GM19025 (cell line): ENCODE measurements at regions not wholly inside any gene's neighbourhood (a gene's known extent, or its start where the extent isn't known, plus 50 kb on each side); places are given as distances from the start of the nearest gene placed in this dataset.

Source experiments
- ATAC-seq: cut with Tn5 transposase; IDR thresholded peaks from one replicate; pipeline ENCODE4 v1.9.1; 2021; ENCODE audit warnings: mild to moderate bottlenecking, low read depth, moderate library complexity; ENCODE audit not compliant: unreplicated experiment

- no peak for ATAC-seq
Measured at GRCh38 chr12:19937161-19937560, 431.2 kb upstream of the PDE3A start.

- ATAC-seq: no peak
Measured at GRCh38 chr12:19938031-19938430, 430.3 kb upstream of the PDE3A start.

DNA sequence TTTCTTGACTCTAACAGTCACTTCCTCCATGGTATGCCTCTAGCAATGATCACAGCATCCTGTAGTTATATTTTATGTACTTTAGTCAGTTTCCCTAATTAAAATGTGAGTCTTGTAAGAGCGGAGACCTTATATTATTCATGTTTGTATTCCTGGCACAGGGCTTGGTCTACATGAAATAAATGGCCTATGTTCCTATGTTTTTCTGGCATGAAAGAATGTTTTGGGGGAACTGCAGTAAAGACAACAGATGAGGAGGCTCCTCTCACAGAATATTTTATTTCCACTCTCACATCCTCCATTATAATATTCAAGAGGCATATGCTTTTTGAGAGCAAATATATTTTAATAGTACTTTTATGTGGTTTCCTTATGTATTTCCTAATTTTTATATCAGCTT, 429.8 kb upstream of the PDE3A start:
- no peak for ATAC-seq

GRCh38 chr12:19940267-19940666, 428.1 kb upstream of the PDE3A start:
- no peak for ATAC-seq

- ATAC-seq: no peak
Measured at GRCh38 chr12:19941096-19941495, 427.2 kb upstream of the PDE3A start.

- no peak for ATAC-seq
Measured at GRCh38 chr12:19945559-19946435, 422.5 kb upstream of the PDE3A start.

DNA sequence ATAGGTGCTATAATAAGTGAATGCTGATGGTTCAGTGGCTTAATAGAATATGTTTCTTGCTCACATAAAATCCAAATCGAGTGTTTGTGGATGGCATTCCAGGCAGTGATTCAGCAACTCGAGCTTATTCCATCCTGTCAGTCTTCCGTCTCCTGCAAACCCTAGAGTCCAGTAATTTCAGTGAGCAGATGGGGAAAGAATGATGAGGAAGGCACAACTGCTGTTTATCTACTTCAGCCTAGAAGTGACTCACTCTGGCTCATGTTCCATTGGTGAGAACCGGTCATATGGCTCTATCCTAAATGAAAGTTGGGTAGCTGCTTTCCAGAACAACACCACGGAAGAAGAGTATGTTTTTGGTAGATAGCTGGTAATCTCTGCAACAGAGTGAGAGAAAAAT, 421.8 kb upstream of the PDE3A start:
- no peak for ATAC-seq

DNA sequence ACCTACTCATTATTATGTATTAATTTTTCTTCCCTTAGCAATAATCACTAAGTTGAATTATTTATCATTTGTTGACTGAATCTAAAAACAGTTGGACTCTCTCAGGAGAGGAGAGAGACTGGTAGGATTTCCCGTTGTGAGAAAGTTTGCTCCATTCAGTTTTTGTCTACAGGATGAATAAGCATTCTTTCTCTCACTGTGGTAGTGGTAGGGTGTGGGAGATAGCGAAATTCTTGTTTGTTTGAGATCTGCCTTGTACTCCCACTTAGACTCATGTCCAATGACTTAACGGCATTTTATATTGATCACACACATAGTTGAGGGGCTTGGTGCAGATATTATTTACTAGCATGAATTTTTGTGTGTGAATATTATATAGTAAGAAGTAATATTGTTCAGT, 421.0 kb upstream of the PDE3A start:
- ATAC-seq: no peak

- ATAC-seq: no peak
Measured at GRCh38 chr12:19951664-19952063, 416.7 kb upstream of the PDE3A start.

GRCh38 chr12:19953734-19954133, 414.6 kb upstream of the PDE3A start:
- ATAC-seq: no peak

DNA sequence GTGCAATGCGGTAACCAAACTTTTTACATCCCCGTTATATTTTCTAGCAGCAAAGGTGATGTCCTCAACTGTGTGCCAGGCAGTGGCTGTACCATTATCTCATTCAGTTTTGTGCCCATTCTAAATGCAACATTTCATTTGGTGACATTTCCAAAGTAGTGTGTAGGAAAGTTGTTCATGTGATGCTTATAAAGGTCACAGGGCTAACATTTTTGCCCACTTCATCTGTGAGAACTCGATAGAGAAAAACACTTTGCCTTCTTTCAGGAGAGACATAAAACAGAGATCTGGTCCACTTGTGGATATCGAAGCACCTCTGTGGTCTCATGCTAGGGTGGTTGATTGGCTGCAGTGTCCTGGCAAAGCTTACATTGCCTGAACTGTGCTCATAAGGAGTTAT, 414.2 kb upstream of the PDE3A start:
- no peak for ATAC-seq

- no peak for ATAC-seq
Measured at GRCh38 chr12:19957308-19958125, 410.8 kb upstream of the PDE3A start.

- ATAC-seq: no peak
Measured at GRCh38 chr12:19958389-19958788, 409.9 kb upstream of the PDE3A start.

- no peak for ATAC-seq
Measured at GRCh38 chr12:19959353-19959752, 409.0 kb upstream of the PDE3A start.

DNA sequence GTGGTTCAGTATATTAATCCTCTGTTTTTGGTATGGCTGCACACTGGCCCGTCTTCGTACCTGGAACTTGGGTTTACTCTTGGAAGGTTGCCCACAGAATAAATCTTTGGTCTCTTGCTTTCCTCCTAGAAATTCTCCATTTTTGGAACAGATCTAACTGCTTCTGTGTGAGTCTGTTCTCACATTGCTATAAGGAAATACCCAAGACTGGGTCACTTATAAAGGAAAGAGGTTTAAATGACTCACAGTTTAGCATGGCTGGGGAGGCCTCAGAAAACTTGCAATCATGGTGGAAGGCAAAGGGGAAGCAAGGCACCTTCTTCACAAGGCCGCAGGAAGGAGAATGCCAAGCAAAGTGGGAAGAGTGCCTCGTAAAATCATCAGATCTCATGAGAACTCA, 407.8 kb upstream of the PDE3A start:
- ATAC-seq: no peak

- no peak for ATAC-seq
Measured at GRCh38 chr12:19962192-19962591, 406.1 kb upstream of the PDE3A start.

DNA sequence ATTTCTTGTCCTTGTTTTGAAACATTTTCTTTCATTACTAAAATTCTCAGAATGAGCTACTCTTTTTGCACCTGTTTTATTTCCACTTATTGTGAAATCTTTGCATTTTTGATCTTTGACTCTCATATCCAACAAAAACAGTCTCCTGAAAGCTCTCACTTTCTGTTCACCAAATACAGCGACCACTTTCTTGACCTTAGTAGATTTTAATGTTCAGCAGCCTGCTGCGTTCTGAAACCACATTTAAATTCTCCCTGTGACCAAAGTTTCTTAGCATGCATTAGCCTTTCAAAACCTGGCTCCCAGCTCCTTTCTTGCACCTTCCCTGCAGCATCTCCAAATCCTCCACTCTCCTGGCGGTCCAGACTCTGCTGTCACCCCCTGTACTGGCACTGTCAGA, 404.4 kb upstream of the PDE3A start:
- no peak for ATAC-seq

DNA sequence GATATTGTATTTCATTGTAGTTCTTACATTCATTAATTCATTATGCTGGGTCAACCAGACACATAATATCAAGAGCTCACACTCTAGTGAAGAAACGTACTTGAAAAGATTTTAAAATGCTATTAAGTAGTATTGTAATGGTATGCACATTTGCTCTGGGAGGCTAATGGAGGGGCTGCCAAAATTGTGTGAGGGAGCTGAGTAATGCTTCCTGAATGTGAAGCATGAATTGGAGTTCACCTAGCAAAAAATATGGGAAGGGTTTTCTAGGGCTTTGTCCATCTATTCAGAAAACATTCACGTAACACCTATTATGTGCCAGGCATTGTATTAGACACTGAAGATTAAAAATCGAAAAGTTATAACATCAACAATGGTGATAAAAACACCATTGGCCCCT, 403.8 kb upstream of the PDE3A start:
- no peak for ATAC-seq

DNA sequence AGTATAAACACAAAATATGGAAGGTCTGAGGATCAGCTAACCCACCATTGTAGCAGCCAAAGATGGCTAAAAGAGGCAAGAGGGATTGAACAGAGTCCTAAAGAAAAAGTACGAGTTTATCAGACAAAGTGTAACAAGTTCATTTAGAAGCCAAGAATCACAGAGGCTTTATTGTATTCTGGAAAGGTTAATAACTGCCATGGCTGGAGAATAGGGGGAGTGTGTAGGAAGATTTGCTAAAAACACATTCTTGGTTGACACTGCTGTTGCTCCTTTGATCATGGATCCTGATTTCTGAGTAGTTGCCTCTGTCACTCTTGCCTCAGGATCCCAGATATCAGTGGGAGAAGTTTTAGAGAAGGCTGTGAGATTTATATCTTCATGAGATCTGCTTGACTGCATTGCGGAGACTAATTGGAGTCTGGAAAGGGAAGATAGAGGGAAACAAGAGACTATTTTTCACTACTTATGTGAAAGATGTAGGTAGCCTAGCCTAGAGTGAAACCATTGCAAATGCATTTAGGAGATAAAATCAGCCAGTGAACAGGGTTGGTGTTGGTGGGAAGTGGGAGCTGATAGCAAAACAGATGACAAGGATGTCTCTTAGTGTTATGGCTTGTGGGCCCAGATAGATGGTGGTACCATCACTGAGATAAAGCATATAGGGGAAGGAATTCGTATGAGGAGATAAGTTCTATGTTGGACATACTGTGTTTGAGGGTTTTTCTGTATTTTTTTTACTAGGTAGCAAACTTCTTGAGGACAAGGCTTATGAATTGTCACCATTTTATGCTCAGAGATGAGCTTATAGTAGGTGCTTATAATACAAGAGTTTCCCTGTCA, 402.9 kb upstream of the PDE3A start:
- no peak for ATAC-seq

GRCh38 chr12:19967001-19967400, 401.3 kb upstream of the PDE3A start:
- no peak for ATAC-seq

- ATAC-seq: no peak
Measured at GRCh38 chr12:19967431-19967830, 400.9 kb upstream of the PDE3A start.
